ENCODE measurements at regions not wholly inside any gene's neighbourhood (a gene's known extent, or its start where the extent isn't known, plus 50 kb on each side); places are given as distances from the start of the nearest gene placed in this dataset.

- no peak overlapping the region for H3K27ac ChIP-seq (ENCODE audit: low read length)
- H3K9me3 ChIP-seq (ENCODE audit: insufficient read depth, low read depth, low read length): no peaks in the 10 kb centered on the region
- H3K4me1 ChIP-seq (ENCODE audit: insufficient read depth, low read length): no peaks in the 10 kb centered on the region
- no peak overlapping the region for H3K9ac ChIP-seq (ENCODE audit: low read depth, low read length)
- no peak overlapping the region for H3K4me3 ChIP-seq (ENCODE audit: low read length)
- no peaks in the 10 kb centered on the region for H3K36me3 ChIP-seq (ENCODE audit: insufficient read depth, low read depth, low read length)
- no peaks in the 10 kb centered on the region for H3K27me3 ChIP-seq (ENCODE audit: insufficient read depth, low read length)
Observed at GRCh38 chr1:193555662-193556441, 369.4 kb upstream of the B3GALT2 start.

GRCh38 chr1:193553564-193553963 is 367.2 kb upstream of the B3GALT2 start:
- H3K9ac ChIP-seq (ENCODE audit: low read depth, low read length): no peak overlapping the region
- no peak overlapping the region for H3K27ac ChIP-seq (ENCODE audit: low read length)
- H3K27me3 ChIP-seq (ENCODE audit: insufficient read depth, low read length): no peaks in the 10 kb centered on the region
- H3K36me3 ChIP-seq (ENCODE audit: insufficient read depth, low read depth, low read length): no peaks in the 10 kb centered on the region
- no peaks in the 10 kb centered on the region for H3K4me1 ChIP-seq (ENCODE audit: insufficient read depth, low read length)
- H3K9me3 ChIP-seq (ENCODE audit: insufficient read depth, low read depth, low read length): no peaks in the 10 kb centered on the region
- no peak overlapping the region for H3K4me3 ChIP-seq (ENCODE audit: low read length)

GRCh38 chr1:193552274-193552673 is 365.9 kb upstream of the B3GALT2 start:
- Histone ChIP-seq H3K27me3 (ENCODE audit: insufficient read depth, low read length) (no peaks in the 10 kb centered on the region), H3K4me3 (ENCODE audit: low read length) (no peak overlapping the region), H3K9me3 (ENCODE audit: insufficient read depth, low read depth, low read length) (no peaks in the 10 kb centered on the region), H3K4me1 (ENCODE audit: insufficient read depth, low read length) (no peaks in the 10 kb centered on the region), H3K27ac (ENCODE audit: low read length) (no peak overlapping the region), H3K36me3 (ENCODE audit: insufficient read depth, low read depth, low read length) (no peaks in the 10 kb centered on the region), H3K9ac (ENCODE audit: low read depth, low read length) (no peak overlapping the region)

GRCh38 chr1:193549081-193549480 is 362.7 kb upstream of the B3GALT2 start:
- Histone ChIP-seq H3K27me3 (ENCODE audit: insufficient read depth, low read length) (no peaks in the 10 kb centered on the region), H3K9me3 (ENCODE audit: insufficient read depth, low read depth, low read length) (no peaks in the 10 kb centered on the region), H3K27ac (ENCODE audit: low read length) (no peak overlapping the region), H3K9ac (ENCODE audit: low read depth, low read length) (no peak overlapping the region), H3K4me3 (ENCODE audit: low read length) (no peak overlapping the region), H3K4me1 (ENCODE audit: insufficient read depth, low read length) (no peaks in the 10 kb centered on the region), H3K36me3 (ENCODE audit: insufficient read depth, low read depth, low read length) (no peaks in the 10 kb centered on the region)

- Histone ChIP-seq H3K27ac (ENCODE audit: low read length) (no peak overlapping the region), H3K36me3 (ENCODE audit: insufficient read depth, low read depth, low read length) (no peaks in the 10 kb centered on the region), H3K27me3 (ENCODE audit: insufficient read depth, low read length) (no peaks in the 10 kb centered on the region)
Observed at GRCh38 chr1:193545171-193545570, 358.8 kb upstream of the B3GALT2 start.

GRCh38 chr1:193543259-193543658 is 356.8 kb upstream of the B3GALT2 start:
- Histone ChIP-seq H3K4me1 (ENCODE audit: insufficient read depth, low read length) (peaks cover 12% of the 10 kb centered on the region), H3K27me3 (ENCODE audit: insufficient read depth, low read length) (no peaks in the 10 kb centered on the region), H3K9ac (ENCODE audit: low read depth, low read length) (no peak overlapping the region), H3K27ac (ENCODE audit: low read length) (no peak overlapping the region), H3K4me3 (ENCODE audit: low read length) (no peak overlapping the region), H3K36me3 (ENCODE audit: insufficient read depth, low read depth, low read length) (no peaks in the 10 kb centered on the region), H3K9me3 (ENCODE audit: insufficient read depth, low read depth, low read length) (no peaks in the 10 kb centered on the region)

More at GRCh38 chr1:193545171-193545570, 358.8 kb upstream of the B3GALT2 start:
- H3K9me3 ChIP-seq (ENCODE audit: insufficient read depth, low read depth, low read length): no peaks in the 10 kb centered on the region
- peaks cover 12% of the 10 kb centered on the region for H3K4me1 ChIP-seq (ENCODE audit: insufficient read depth, low read length)
- no peak overlapping the region for H3K4me3 ChIP-seq (ENCODE audit: low read length)
- H3K9ac ChIP-seq (ENCODE audit: low read depth, low read length): no peak overlapping the region

- Histone ChIP-seq H3K9ac (ENCODE audit: low read depth, low read length) (no peak overlapping the region), H3K4me1 (ENCODE audit: insufficient read depth, low read length) (peaks cover 12% of the 10 kb centered on the region), H3K27me3 (ENCODE audit: insufficient read depth, low read length) (no peaks in the 10 kb centered on the region), H3K9me3 (ENCODE audit: insufficient read depth, low read depth, low read length) (no peaks in the 10 kb centered on the region), H3K27ac (ENCODE audit: low read length) (no peak overlapping the region), H3K36me3 (ENCODE audit: insufficient read depth, low read depth, low read length) (no peaks in the 10 kb centered on the region), H3K4me3 (ENCODE audit: low read length) (no peak overlapping the region)
Observed at GRCh38 chr1:193542690-193543089, 356.3 kb upstream of the B3GALT2 start.

- Histone ChIP-seq H3K4me1 (ENCODE audit: insufficient read depth, low read length) (peaks cover 12% of the 10 kb centered on the region), H3K36me3 (ENCODE audit: insufficient read depth, low read depth, low read length) (no peaks in the 10 kb centered on the region), H3K9me3 (ENCODE audit: insufficient read depth, low read depth, low read length) (no peaks in the 10 kb centered on the region), H3K4me3 (ENCODE audit: low read length) (no peak overlapping the region), H3K27ac (ENCODE audit: low read length) (no peak overlapping the region), H3K27me3 (ENCODE audit: insufficient read depth, low read length) (no peaks in the 10 kb centered on the region), H3K9ac (ENCODE audit: low read depth, low read length) (no peak overlapping the region)
Observed at GRCh38 chr1:193540511-193540910, 354.1 kb upstream of the B3GALT2 start.

GRCh38 chr1:193539731-193540459 is 353.5 kb upstream of the B3GALT2 start:
- no peak overlapping the region for H3K4me3 ChIP-seq (ENCODE audit: low read length)
- peaks cover 12% of the 10 kb centered on the region for H3K4me1 ChIP-seq (ENCODE audit: insufficient read depth, low read length)
- no peaks in the 10 kb centered on the region for H3K36me3 ChIP-seq (ENCODE audit: insufficient read depth, low read depth, low read length)
- H3K27me3 ChIP-seq (ENCODE audit: insufficient read depth, low read length): no peaks in the 10 kb centered on the region
- no peak overlapping the region for H3K27ac ChIP-seq (ENCODE audit: low read length)
- no peaks in the 10 kb centered on the region for H3K9me3 ChIP-seq (ENCODE audit: insufficient read depth, low read depth, low read length)
- H3K9ac ChIP-seq (ENCODE audit: low read depth, low read length): no peak overlapping the region

GRCh38 chr1:193538680-193539079 is 352.3 kb upstream of the B3GALT2 start:
- no peak overlapping the region for H3K27ac ChIP-seq (ENCODE audit: low read length)
- peaks cover 11% of the 10 kb centered on the region for H3K4me1 ChIP-seq (ENCODE audit: insufficient read depth, low read length)
- no peaks in the 10 kb centered on the region for H3K27me3 ChIP-seq (ENCODE audit: insufficient read depth, low read length)
- H3K4me3 ChIP-seq (ENCODE audit: low read length): no peak overlapping the region
- H3K9ac ChIP-seq (ENCODE audit: low read depth, low read length): no peak overlapping the region
- no peaks in the 10 kb centered on the region for H3K36me3 ChIP-seq (ENCODE audit: insufficient read depth, low read depth, low read length)
- no peaks in the 10 kb centered on the region for H3K9me3 ChIP-seq (ENCODE audit: insufficient read depth, low read depth, low read length)

- peaks cover 5% of the 10 kb centered on the region; the same call in 1 of the 2 replicates for H3K4me1 ChIP-seq (ENCODE audit: insufficient read depth, low read length)
- H3K4me3 ChIP-seq (ENCODE audit: low read length): no peak overlapping the region
- no peaks in the 10 kb centered on the region for H3K27me3 ChIP-seq (ENCODE audit: insufficient read depth, low read length)
Observed at GRCh38 chr1:193538003-193538354, 351.6 kb upstream of the B3GALT2 start.

More at GRCh38 chr1:193538003-193538354, 351.6 kb upstream of the B3GALT2 start:
- Histone ChIP-seq H3K36me3 (ENCODE audit: insufficient read depth, low read depth, low read length) (no peaks in the 10 kb centered on the region), H3K9me3 (ENCODE audit: insufficient read depth, low read depth, low read length) (no peaks in the 10 kb centered on the region), H3K9ac (ENCODE audit: low read depth, low read length) (no peak overlapping the region), H3K27ac (ENCODE audit: low read length) (no peak overlapping the region)
